ENCODE measurements at regions not wholly inside any gene's neighbourhood (a gene's known extent, or its start where the extent isn't known, plus 50 kb on each side); places are given as distances from the start of the nearest gene placed in this dataset.

GRCh38 chr20:24779946-24780345 is 169.1 kb upstream of the CST7 start:
- DNase-seq (ENCODE audit: low read depth), result no peak
- TF ChIP-seq CTCF (IDR thresholded peaks at IDR 0.05; ENCODE audit: low read depth, low read length, missing control alignments), result no peak
- no peak overlapping the region for H3K4me3 ChIP-seq (ENCODE audit: low read depth, low read length)

- DNase-seq (ENCODE audit: low read depth), result no peak
- TF ChIP-seq CTCF (IDR thresholded peaks at IDR 0.05; ENCODE audit: low read depth, low read length, missing control alignments), result no peak
- H3K4me3 ChIP-seq (ENCODE audit: low read depth, low read length), result no peak overlapping the region
These were observed 168.2 kb upstream of the CST7 start for GRCh38 chr20:24780674-24781417.

GRCh38 chr20:24781418-24781980 is 167.6 kb upstream of the CST7 start:
- DNase-seq (ENCODE audit: low read depth), result no peak
- peak; percentile 52 for TF ChIP-seq CTCF (IDR thresholded peaks at IDR 0.05; ENCODE audit: low read depth, low read length, missing control alignments)
- no peak overlapping the region for H3K4me3 ChIP-seq (ENCODE audit: low read depth, low read length)

DNA sequence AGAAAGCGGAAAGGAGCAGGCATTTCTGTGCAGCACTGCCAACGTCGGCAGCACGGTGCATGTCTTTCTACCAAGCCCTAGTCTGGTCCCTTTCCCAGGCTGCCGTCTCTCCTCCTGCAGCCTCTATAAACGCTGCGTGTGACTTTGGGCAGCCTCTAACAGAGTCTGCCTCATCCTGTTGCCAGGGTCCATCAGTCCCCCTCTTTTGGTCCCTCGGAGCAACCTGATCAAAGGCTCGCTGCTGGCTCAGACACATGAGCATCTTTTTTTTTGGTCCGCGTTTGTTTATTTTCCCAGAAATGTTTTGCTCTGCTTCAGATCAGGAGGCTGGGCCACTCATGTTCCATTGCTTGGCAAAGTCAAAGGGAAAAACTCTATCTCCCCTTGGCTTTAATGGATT is 166.8 kb upstream of the CST7 start:
- DNase-seq (ENCODE audit: low read depth), result no peak
- TF ChIP-seq CTCF (IDR thresholded peaks at IDR 0.05; ENCODE audit: low read depth, low read length, missing control alignments), result no peak
- no peak overlapping the region for H3K4me3 ChIP-seq (ENCODE audit: low read depth, low read length)

- no peak overlapping the region for H3K4me3 ChIP-seq (ENCODE audit: low read depth, low read length)
- no peak for DNase-seq (ENCODE audit: low read depth)
- no peak for TF ChIP-seq CTCF (IDR thresholded peaks at IDR 0.05; ENCODE audit: low read depth, low read length, missing control alignments)
These were observed 166.1 kb upstream of the CST7 start for GRCh38 chr20:24782801-24783630.

- H3K4me3 ChIP-seq (ENCODE audit: low read depth, low read length), result no peak overlapping the region
- peak; percentile 68 for TF ChIP-seq CTCF (IDR thresholded peaks at IDR 0.05; ENCODE audit: low read depth, low read length, missing control alignments)
These were observed 165.2 kb upstream of the CST7 start for GRCh38 chr20:24783631-24784492.

More at GRCh38 chr20:24783631-24784492, 165.2 kb upstream of the CST7 start:
- peak; percentile 34 for DNase-seq (ENCODE audit: low read depth)

Data from GM12864 (cell line).